SK-N-SH (cell line): ENCODE measurements at regions not wholly inside any gene's neighbourhood (a gene's known extent, or its start where the extent isn't known, plus 50 kb on each side); places are given as distances from the start of the nearest gene placed in this dataset.

ENCODE experiments used
- CTCF ChIA-PET: fragments of 300-600, 350-600 bp; formaldehyde crosslinking; extraction: SDS; loops from one replicate; lab custom pipeline; 2021; lab: Yijun Ruan, JAX
- POLR2A ChIA-PET: fragments of 350-600 bp; sonication (Branson Sonifier 250); formaldehyde crosslinking; extraction: SDS; loops from one replicate; lab custom pipeline; 2020; ENCODE audit warnings: antibody characterized with exemption, inconsistent platforms; lab: Yijun Ruan, JAX
- DNase-seq: peaks from one replicate; pipeline ENCODE4 v3.0.0; 2012
- H2AFZ ChIP-seq: fragments of 200-600 bp; sonication (generic); 2 replicates; pipeline ENCODE4 v1.8.1; 2016; ENCODE audit warnings: antibody characterized with exemption, mild to moderate bottlenecking, low read depth
- H3F3A ChIP-seq: fragments of 200-600 bp; sonication (generic); replicated peaks from 2 replicates; pipeline ENCODE3; 2016; ENCODE audit warnings: antibody characterized with exemption, mild to moderate bottlenecking; ENCODE audit not compliant: insufficient read depth
- H3K27ac ChIP-seq, 2 experiments: fragments of 200-500 bp in 1 of 2; fragments of 200-600 bp in 1 of 2; sonication (Bioruptor generic) in 1 of 2; sonication (generic), shearing (Covaris generic) in 1 of 2; 2 replicates each; pipeline versions ENCODE4 v1.5.1 to v1.6.1; 2014 to 2016; ENCODE audit warnings: low read depth in 2 of 2, inconsistent platforms in 1 of 2, low read length in 1 of 2, mild to moderate bottlenecking in 1 of 2, mixed read lengths in 1 of 2
- H3K27me3 ChIP-seq: fragments of 200-600 bp; sonication (generic), shearing (Covaris generic); 2 replicates; pipeline ENCODE4 v1.6.1; 2016; ENCODE audit warnings: mixed run types; ENCODE audit not compliant: insufficient read depth
- H3K36me3 ChIP-seq, 2 experiments: fragments of 200-500 bp in 1 of 2; fragments of 200-600 bp in 1 of 2; sonication (Bioruptor generic) in 1 of 2; sonication (generic) in 1 of 2; replicated peaks in 1 of 2; 2 replicates each; pipeline versions ENCODE3 to v1.5.1; 2014 to 2016; ENCODE audit warnings: low read length in 1 of 2, mild to moderate bottlenecking in 1 of 2; ENCODE audit not compliant: insufficient read depth in 2 of 2, control insufficient read depth in 1 of 2
- H3K4me1 ChIP-seq, 2 experiments: fragments of 200-500 bp in 1 of 2; fragments of 200-600 bp in 1 of 2; sonication (Bioruptor generic) in 1 of 2; sonication (generic), shearing (Covaris generic) in 1 of 2; 2 replicates each; pipeline versions ENCODE4 v1.5.1 to v1.6.1; 2014 to 2016; ENCODE audit warnings: low read depth in 1 of 2, low read length in 1 of 2, mixed run types in 1 of 2; ENCODE audit not compliant: insufficient read depth in 2 of 2, control insufficient read depth in 1 of 2
- H3K4me2 ChIP-seq: fragments of 200-600 bp; sonication (generic), shearing (Covaris generic); 2 replicates; pipeline ENCODE4 v1.6.1; 2017; ENCODE audit warnings: mixed run types
- H3K4me3 ChIP-seq, 2 experiments: fragments of 200-500 bp in 1 of 2; fragments of 200-600 bp in 1 of 2; sonication (Bioruptor generic) in 1 of 2; sonication (generic), shearing (Covaris generic) in 1 of 2; 2 replicates each; pipeline versions ENCODE4 v1.5.1 to v1.8.1; 2014 to 2016; ENCODE audit warnings: low read depth in 2 of 2, inconsistent platforms in 1 of 2, low read length in 1 of 2, mild to moderate bottlenecking in 1 of 2, mixed read lengths in 1 of 2, moderate library complexity in 1 of 2
- H3K79me2 ChIP-seq: fragments of 200-600 bp; sonication (generic); 2 replicates; pipeline ENCODE4 v1.8.1; 2017; ENCODE audit warnings: mild to moderate bottlenecking; ENCODE audit not compliant: insufficient read depth
- H3K9ac ChIP-seq: fragments of 200-600 bp; sonication (generic); 2 replicates; pipeline ENCODE4 v1.6.1; 2017; ENCODE audit warnings: mixed run types
- H3K9me2 ChIP-seq: fragments of 200-600 bp; sonication (generic); 2 replicates; pipeline ENCODE4 v1.6.1; 2017; ENCODE audit warnings: mixed run types
- H3K9me3 ChIP-seq: fragments of 200-600 bp; sonication (generic); 2 replicates; pipeline ENCODE4 v1.6.1; 2017; ENCODE audit warnings: mixed run types, mild to moderate bottlenecking, moderate library complexity
- H4K20me1 ChIP-seq: fragments of 200-600 bp; sonication (generic); 2 replicates; pipeline ENCODE4 v1.6.1; 2017; ENCODE audit warnings: mild to moderate bottlenecking, mixed run types; ENCODE audit not compliant: insufficient read depth
- EZH2phosphoT487 ChIP-seq: fragments of 200-600 bp; sonication (generic); IDR thresholded peaks from 2 replicates; pipeline ENCODE4 v1.6.1; 2017; ENCODE audit warnings: low read depth, mixed run types, mild to moderate bottlenecking, antibody characterized with exemption, moderate library complexity, borderline replicate concordance
- GABPA ChIP-seq: IDR thresholded peaks from 2 replicates; pipeline ENCODE4 v1.4.0; 2012; ENCODE audit warnings: low read depth, mild to moderate bottlenecking
- GATA2 ChIP-seq: sonication (generic); formaldehyde crosslinking; IDR thresholded peaks from 2 replicates; pipeline ENCODE4 v1.5.0; 2020; ENCODE audit warnings: mild to moderate bottlenecking, missing genetic modification reagents
- JUND ChIP-seq: IDR thresholded peaks from 2 replicates; pipeline ENCODE4 v1.4.0; 2012
- NFIC ChIP-seq: IDR thresholded peaks from 2 replicates; pipeline ENCODE4 v1.4.0; 2012; ENCODE audit warnings: borderline replicate concordance
- PBX3 ChIP-seq: IDR thresholded peaks from 2 replicates; pipeline ENCODE4; 2012
- RCOR1 ChIP-seq: fragments of 150-350 bp; IDR thresholded peaks from 2 replicates; pipeline ENCODE4 v1.6.1; 2017; ENCODE audit warnings: antibody characterized with exemption, low read length
- RFX5 ChIP-seq: IDR thresholded peaks from 2 replicates; pipeline ENCODE4 v1.6.1; 2012; ENCODE audit warnings: mild to moderate bottlenecking, improper control_type of control experiment, low read length
- RXRA ChIP-seq: IDR thresholded peaks from 2 replicates; pipeline ENCODE4 v1.4.0; 2012; ENCODE audit warnings: low read depth, mild to moderate bottlenecking, borderline replicate concordance
- SMC3 ChIP-seq: IDR thresholded peaks from 2 replicates; pipeline ENCODE4 v1.6.1; 2012; ENCODE audit warnings: low read depth, low read length, improper control_type of control experiment
- TAF1 ChIP-seq: IDR thresholded peaks from 2 replicates; pipeline ENCODE4 v1.6.1; 2012; ENCODE audit warnings: low read depth, mild to moderate bottlenecking, low read length, moderate library complexity, borderline replicate concordance
- TEAD4 ChIP-seq: IDR thresholded peaks from 2 replicates; pipeline ENCODE4 v1.4.0; 2012; ENCODE audit warnings: mild to moderate bottlenecking, borderline replicate concordance; ENCODE audit not compliant: insufficient read depth
- USF1 ChIP-seq: IDR thresholded peaks from 2 replicates; pipeline ENCODE4 v1.4.0; 2012; ENCODE audit warnings: low read depth, borderline replicate concordance
- USF2 ChIP-seq: fragments of 150-350 bp; IDR thresholded peaks from 2 replicates; pipeline ENCODE4 v1.6.1; 2017; ENCODE audit warnings: antibody characterized with exemption, low read length, low read depth, borderline replicate concordance
- ZBTB33 ChIP-seq: IDR thresholded peaks from 2 replicates; pipeline ENCODE4 v1.4.0; 2012; ENCODE audit warnings: low read depth, borderline replicate concordance
- WGBS: methylation state at CpG from one replicate; pipeline ENCODE4 v1.1.6; 2017; ENCODE audit warnings: low lambda C conversion rate; 5-methylcytosine and 5-hydroxymethylcytosine counted together

- Histone ChIP-seq H3K9ac (peak overlapping the region; percentile 41; the same call in 1 of the 2 replicates), H3F3A (peaks cover 23% of the 10 kb centered on the region), H3K4me3 (no peak overlapping the region), H2AFZ (no peak overlapping the region; the same call in 1 of the 2 replicates), H4K20me1 (no peaks in the 10 kb centered on the region), H3K9me3 (no peaks in the 10 kb centered on the region), H3K4me1 (peaks cover 0 to 16% of the 10 kb centered on the region in 2 experiments; a peak in 1 of 4 replicates)
- TF ChIP-seq TEAD4 (no peak), ZBTB33 (no peak), RFX5 (no peak), USF2 (no peak), PBX3 (no peak), SMC3 (no peak), NFIC (no peak)
- TF ChIP-seq, all 33 proteins: peak for 0
- H3K36me3 ChIP-seq: no peaks in the 10 kb centered on the region
- no peak for DNase-seq
- ChIA-PET POLR2A (no interaction called here), CTCF (no interaction called here)
- no peaks in the 10 kb centered on the region for H3K79me2 ChIP-seq
- no peaks in the 10 kb centered on the region; the same call in 1 of the 2 replicates for H3K27me3 ChIP-seq
- H3K9me2 ChIP-seq: no peaks in the 10 kb centered on the region
- H3K4me2 ChIP-seq: peak overlapping the region; percentile 53
- peak overlapping the region in 1 of 2 experiments; percentile 98; a peak in 2 of 4 replicates for H3K27ac ChIP-seq
Measured at GRCh38 chr16:86952769-86953168, 364.4 kb downstream of the C16orf95 start.

- Histone ChIP-seq H3K27me3 (no peaks in the 10 kb centered on the region; the same call in 1 of the 2 replicates), H3K36me3 (no peaks in the 10 kb centered on the region), H3K4me2 (no peak overlapping the region), H3K9ac (no peak overlapping the region), H4K20me1 (no peaks in the 10 kb centered on the region), H3K27ac (peak overlapping the region in 1 of 2 experiments; percentile 98; a peak in 2 of 4 replicates), H3F3A (peaks cover 23% of the 10 kb centered on the region), H3K79me2 (no peaks in the 10 kb centered on the region), H3K9me3 (no peaks in the 10 kb centered on the region), H2AFZ (no peak overlapping the region), H3K4me3 (no peak overlapping the region), H3K4me1 (peaks cover 0 to 15% of the 10 kb centered on the region in 2 experiments; a peak in 1 of 4 replicates), H3K9me2 (no peaks in the 10 kb centered on the region)
- no peak for DNase-seq
- ChIA-PET CTCF (no interaction called here), POLR2A (no interaction called here)
- 61% methylated on average over 25 of the region's 29 CpGs for WGBS
- TF ChIP-seq GATA2: no peak
- TF ChIP-seq TEAD4: no peak
- TF ChIP-seq USF2: no peak
- no peak for TF ChIP-seq RXRA
- no peak for TF ChIP-seq JUND
- TF ChIP-seq RCOR1: no peak
- no peak for TF ChIP-seq EZH2phosphoT487
- TF ChIP-seq USF1: no peak
- TF ChIP-seq TAF1: no peak
- TF ChIP-seq GABPA: no peak
Measured at GRCh38 chr16:86953631-86954391, 363.4 kb downstream of the C16orf95 start.
